ENCODE measurements at regions not wholly inside any gene's neighbourhood (a gene's known extent, or its start where the extent isn't known, plus 50 kb on each side); places are given as distances from the start of the nearest gene placed in this dataset.

- Mint-ChIP-seq H3K4me3 (no peak overlapping the region), H3K4me1 (peaks cover 5% of the 10 kb centered on the region), H3K27me3 (ENCODE audit: low read depth) (no peaks in the 10 kb centered on the region), H3K27ac (ENCODE audit: unreplicated experiment) (no peak overlapping the region), H3K9me3 (no peaks in the 10 kb centered on the region), H3K36me3 (ENCODE audit: low read depth) (no peaks in the 10 kb centered on the region)
- TF ChIP-seq, protein P1, sequence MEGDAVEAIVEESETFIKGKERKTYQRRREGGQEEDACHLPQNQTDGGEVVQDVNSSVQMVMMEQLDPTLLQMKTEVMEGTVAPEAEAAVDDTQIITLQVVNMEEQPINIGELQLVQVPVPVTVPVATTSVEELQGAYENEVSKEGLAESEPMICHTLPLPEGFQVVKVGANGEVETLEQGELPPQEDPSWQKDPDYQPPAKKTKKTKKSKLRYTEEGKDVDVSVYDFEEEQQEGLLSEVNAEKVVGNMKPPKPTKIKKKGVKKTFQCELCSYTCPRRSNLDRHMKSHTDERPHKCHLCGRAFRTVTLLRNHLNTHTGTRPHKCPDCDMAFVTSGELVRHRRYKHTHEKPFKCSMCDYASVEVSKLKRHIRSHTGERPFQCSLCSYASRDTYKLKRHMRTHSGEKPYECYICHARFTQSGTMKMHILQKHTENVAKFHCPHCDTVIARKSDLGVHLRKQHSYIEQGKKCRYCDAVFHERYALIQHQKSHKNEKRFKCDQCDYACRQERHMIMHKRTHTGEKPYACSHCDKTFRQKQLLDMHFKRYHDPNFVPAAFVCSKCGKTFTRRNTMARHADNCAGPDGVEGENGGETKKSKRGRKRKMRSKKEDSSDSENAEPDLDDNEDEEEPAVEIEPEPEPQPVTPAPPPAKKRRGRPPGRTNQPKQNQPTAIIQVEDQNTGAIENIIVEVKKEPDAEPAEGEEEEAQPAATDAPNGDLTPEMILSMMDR (conservative IDR thresholded peaks at IDR 0.05): no peak
- DNase-seq (ENCODE audit: low read depth, low spot score): no peak
Observed at GRCh38 chr13:78436311-78436710, 167.0 kb downstream of the POU4F1 start.

- no peak for DNase-seq (ENCODE audit: low read depth, low spot score)
- no peak overlapping the region for H3K27ac Mint-ChIP-seq (ENCODE audit: unreplicated experiment)
- H3K27me3 Mint-ChIP-seq (ENCODE audit: low read depth): no peaks in the 10 kb centered on the region
- no peak overlapping the region for H3K4me3 Mint-ChIP-seq
- no peaks in the 10 kb centered on the region for H3K9me3 Mint-ChIP-seq
- TF ChIP-seq, protein P1 (conservative IDR thresholded peaks at IDR 0.05): no peak
- H3K4me1 Mint-ChIP-seq: peaks cover 18% of the 10 kb centered on the region
- H3K36me3 Mint-ChIP-seq (ENCODE audit: low read depth): no peaks in the 10 kb centered on the region
Observed at GRCh38 chr13:78431328-78431727, 172.0 kb downstream of the POU4F1 start.

DNA sequence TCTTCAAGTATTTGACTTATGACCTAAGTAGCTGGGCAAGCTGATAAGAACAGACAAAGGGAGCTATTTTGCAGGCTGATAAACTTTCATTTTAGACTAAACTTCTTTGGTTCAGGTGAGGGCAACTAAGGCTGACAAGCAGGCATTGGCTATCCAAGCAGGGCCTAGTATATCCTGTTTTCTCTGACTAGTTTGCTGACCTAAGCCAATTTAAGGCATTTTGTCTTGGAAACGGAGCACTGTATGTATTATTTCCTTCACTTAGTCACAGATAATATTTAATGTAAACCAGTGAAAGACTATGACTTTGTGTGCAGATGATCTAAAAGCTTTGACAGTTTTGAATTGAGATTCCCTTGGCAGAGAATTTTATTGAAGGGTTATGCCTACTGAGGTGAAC, 172.5 kb downstream of the POU4F1 start:
- Mint-ChIP-seq H3K27ac (ENCODE audit: unreplicated experiment) (no peak overlapping the region), H3K4me1 (peaks cover 18% of the 10 kb centered on the region), H3K9me3 (no peaks in the 10 kb centered on the region), H3K27me3 (ENCODE audit: low read depth) (no peaks in the 10 kb centered on the region), H3K36me3 (ENCODE audit: low read depth) (no peaks in the 10 kb centered on the region), H3K4me3 (no peak overlapping the region)
- no peak for DNase-seq (ENCODE audit: low read depth, low spot score)
- TF ChIP-seq, protein P1 (conservative IDR thresholded peaks at IDR 0.05): no peak

- H3K4me3 Mint-ChIP-seq: no peak overlapping the region
- DNase-seq (ENCODE audit: low read depth, low spot score): no peak
- H3K36me3 Mint-ChIP-seq (ENCODE audit: low read depth): no peaks in the 10 kb centered on the region
- no peak overlapping the region for H3K27ac Mint-ChIP-seq (ENCODE audit: unreplicated experiment)
- no peaks in the 10 kb centered on the region for H3K9me3 Mint-ChIP-seq
- H3K27me3 Mint-ChIP-seq (ENCODE audit: low read depth): no peaks in the 10 kb centered on the region
- TF ChIP-seq, protein P1 (conservative IDR thresholded peaks at IDR 0.05): no peak
- H3K4me1 Mint-ChIP-seq: peaks cover 18% of the 10 kb centered on the region
Observed at GRCh38 chr13:78430166-78430791, 173.1 kb downstream of the POU4F1 start.

GRCh38 chr13:78428646-78429045, 174.7 kb downstream of the POU4F1 start:
- H3K36me3 Mint-ChIP-seq (ENCODE audit: low read depth): no peaks in the 10 kb centered on the region
- no peaks in the 10 kb centered on the region for H3K27me3 Mint-ChIP-seq (ENCODE audit: low read depth)
- no peaks in the 10 kb centered on the region for H3K9me3 Mint-ChIP-seq
- H3K4me3 Mint-ChIP-seq: no peak overlapping the region
- TF ChIP-seq, protein P1 (conservative IDR thresholded peaks at IDR 0.05): no peak
- H3K27ac Mint-ChIP-seq (ENCODE audit: unreplicated experiment): no peak overlapping the region
- DNase-seq (ENCODE audit: low read depth, low spot score): no peak
- peaks cover 18% of the 10 kb centered on the region for H3K4me1 Mint-ChIP-seq

All from neural crest cell (in vitro differentiated cells).